Right lobe of liver (tissue), 4 donors: ENCODE measurements at regions not wholly inside any gene's neighbourhood (a gene's known extent, or its start where the extent isn't known, plus 50 kb on each side); places are given as distances from the start of the nearest gene placed in this dataset.

Experiments
- CTCF ChIP-seq, 4 donors: fragments of 200-600 bp in 3 of 4; fragments of 450-650 bp in 1 of 4; IDR thresholded peaks; one replicate each; pipeline versions ENCODE4 v1.5.1 to v1.8.0; 2016 to 2022; ENCODE audit warnings: antibody characterized with exemption in 4 of 4, mild to moderate bottlenecking in 2 of 4
- POLR2A ChIP-seq: fragments of 450-650 bp; IDR thresholded peaks from one replicate; pipeline ENCODE4 v1.6.1; 2017; ENCODE audit warnings: antibody characterized with exemption, mild to moderate bottlenecking
- donor health status: DM: no; HTN: no; CAD: no.
- donor health status: DM: no; HTN: no; CAD: no.
- donor health status: DM: no; HTN: yes; CAD: no.

- no peak for TF ChIP-seq CTCF (IDR thresholded peaks at IDR 0.05)
- no peak for TF ChIP-seq POLR2A
Measured at GRCh38 chr4:68724922-68725321, 54.5 kb upstream of the UGT2B15 start.
